Prostate gland (tissue), 2 donors: ENCODE measurements at regions not wholly inside any gene's neighbourhood (a gene's known extent, or its start where the extent isn't known, plus 50 kb on each side); places are given as distances from the start of the nearest gene placed in this dataset.

Experiments
- DNase-seq: peaks from one replicate; pipeline ENCODE4 v3.0.0-alpha.2; 2019; ENCODE audit warnings: low spot score
- H3K27ac ChIP-seq, 2 donors: fragments of 200-600 bp; sonication (generic); 2 replicates each; pipeline ENCODE4 v1.5.1; 2017 to 2019
- H3K27me3 ChIP-seq: fragments of 200-600 bp; sonication (generic); replicated peaks from 2 replicates; pipeline ENCODE4 v1.5.1; 2019; ENCODE audit not compliant: insufficient read depth
- H3K36me3 ChIP-seq, 2 donors: fragments of 200-600 bp; sonication (generic); 1 replicate in 1 of 2; 2 replicates in 1 of 2; pipeline versions ENCODE4 v1.5.1 to v1.8.1; 2017 to 2019
- H3K4me1 ChIP-seq: fragments of 200-600 bp; sonication (generic); replicated peaks from 2 replicates; pipeline ENCODE4 v1.5.1; 2019
- H3K4me3 ChIP-seq, 2 donors: fragments of 200-600 bp; sonication (generic); 2 replicates each; pipeline ENCODE4 v1.5.1; 2017 to 2019
- H3K9me3 ChIP-seq: fragments of 200-600 bp; sonication (generic); 2 replicates; pipeline ENCODE4 v1.5.1; 2017
- CTCF ChIP-seq, 4 experiments: fragments of 200-600 bp in 2 of 4; fragments of 450-650 bp in 2 of 4; sonication (generic) in 2 of 4; IDR thresholded peaks; 1 replicate in 3 of 4; 2 replicates in 1 of 4; pipeline ENCODE4 v1.5.1; 2016 to 2019; ENCODE audit warnings: antibody characterized with exemption in 4 of 4, mild to moderate bottlenecking in 2 of 4, moderate library complexity in 2 of 4
- POLR2A ChIP-seq: fragments of 450-650 bp; IDR thresholded peaks from one replicate; pipeline ENCODE4 v1.6.1; 2016; ENCODE audit warnings: antibody characterized with exemption, mild to moderate bottlenecking
- POLR2AphosphoS5 ChIP-seq: sonication (generic); formaldehyde crosslinking; IDR thresholded peaks from one replicate; pipeline ENCODE4 v1.6.1; 2017; ENCODE audit warnings: antibody characterized with exemption
- WGBS: methylation state at CpG from one replicate; pipeline ENCODE4 v1.1.5; 2018; 5-methylcytosine and 5-hydroxymethylcytosine counted together
- intact Hi-C: fragments of 100-400 bp; cut with DNase I; formaldehyde crosslinking; loops from one replicate; pipeline ENCODE4 v1.14.2; 2022

- 35% methylated on average over 5 of the region's 5 CpGs for WGBS
Observed at GRCh38 chr18:38483326-38483725, 917.7 kb upstream of the CELF4 start.

GRCh38 chr18:38481576-38481975 is 916.0 kb upstream of the CELF4 start:
- DNase-seq, result no peak
- no peaks in the 10 kb centered on the region for H3K27me3 ChIP-seq
- H3K4me1 ChIP-seq, result no peaks in the 10 kb centered on the region
- intact Hi-C loops, result no loop called here
- H3K27ac ChIP-seq, result no peak overlapping the region
- no peak overlapping the region for H3K4me3 ChIP-seq
- WGBS, result 55% methylated on average over 5 of the region's 5 CpGs
- H3K9me3 ChIP-seq, result no peaks in the 10 kb centered on the region
- TF ChIP-seq POLR2AphosphoS5, result no peak
- TF ChIP-seq CTCF (IDR thresholded peaks at IDR 0.05), result no peak
- no peak for TF ChIP-seq POLR2A
- H3K36me3 ChIP-seq, result no peaks in the 10 kb centered on the region

More at GRCh38 chr18:38483326-38483725, 917.7 kb upstream of the CELF4 start:
- H3K36me3 ChIP-seq, result no peaks in the 10 kb centered on the region
- H3K9me3 ChIP-seq, result no peaks in the 10 kb centered on the region
- intact Hi-C loops, result no loop called here
- H3K4me3 ChIP-seq, result no peak overlapping the region
- no peak overlapping the region for H3K27ac ChIP-seq
- DNase-seq, result no peak
- TF ChIP-seq POLR2A (no peak), CTCF (IDR thresholded peaks at IDR 0.05) (no peak), POLR2AphosphoS5 (no peak)
- no peaks in the 10 kb centered on the region for H3K4me1 ChIP-seq
- no peaks in the 10 kb centered on the region for H3K27me3 ChIP-seq

- H3K36me3 ChIP-seq, result no peaks in the 10 kb centered on the region
- intact Hi-C loops, result no loop called here
Observed at GRCh38 chr18:38475686-38476085, 910.1 kb upstream of the CELF4 start.

GRCh38 chr18:38473535-38473934 is 907.9 kb upstream of the CELF4 start:
- no peaks in the 10 kb centered on the region for H3K27me3 ChIP-seq
- no peak overlapping the region for H3K4me3 ChIP-seq
- no peaks in the 10 kb centered on the region for H3K36me3 ChIP-seq
- H3K4me1 ChIP-seq, result no peaks in the 10 kb centered on the region
- DNase-seq, result no peak
- WGBS, result 83% methylated on average over 2 of the region's 2 CpGs
- intact Hi-C loops, result no loop called here
- no peak for TF ChIP-seq POLR2A
- no peak for TF ChIP-seq CTCF (IDR thresholded peaks at IDR 0.05)
- TF ChIP-seq POLR2AphosphoS5, result no peak
- no peaks in the 10 kb centered on the region for H3K9me3 ChIP-seq
- no peak overlapping the region for H3K27ac ChIP-seq

More at GRCh38 chr18:38475686-38476085, 910.1 kb upstream of the CELF4 start:
- H3K4me3 ChIP-seq, result no peak overlapping the region
- no peak overlapping the region for H3K27ac ChIP-seq
- 87% methylated on average over 2 of the region's 2 CpGs for WGBS
- DNase-seq, result no peak
- no peaks in the 10 kb centered on the region for H3K4me1 ChIP-seq
- H3K9me3 ChIP-seq, result no peaks in the 10 kb centered on the region
- TF ChIP-seq POLR2AphosphoS5 (no peak), CTCF (IDR thresholded peaks at IDR 0.05) (no peak), POLR2A (no peak)
- no peaks in the 10 kb centered on the region for H3K27me3 ChIP-seq

- no peak overlapping the region for H3K27ac ChIP-seq
- H3K4me1 ChIP-seq, result no peaks in the 10 kb centered on the region
- intact Hi-C loops, result no loop called here
- H3K4me3 ChIP-seq, result no peak overlapping the region
- DNase-seq, result no peak
- no peaks in the 10 kb centered on the region for H3K9me3 ChIP-seq
- no peaks in the 10 kb centered on the region for H3K27me3 ChIP-seq
- TF ChIP-seq CTCF (IDR thresholded peaks at IDR 0.05) (no peak), POLR2AphosphoS5 (no peak), POLR2A (no peak)
- no peaks in the 10 kb centered on the region for H3K36me3 ChIP-seq
Observed at GRCh38 chr18:38470421-38470820, 904.8 kb upstream of the CELF4 start.
